Mesendoderm (in vitro differentiated cells): ENCODE measurements at regions not wholly inside any gene's neighbourhood (a gene's known extent, or its start where the extent isn't known, plus 50 kb on each side); places are given as distances from the start of the nearest gene placed in this dataset.

Experiments used
- DNase-seq: peaks from one replicate; pipeline ENCODE4 v3.0.0; 2013
- H2AK5ac ChIP-seq: 2 replicates; pipeline ENCODE4 v1.6.1; 2013; ENCODE audit warnings: low read length, inconsistent platforms
- H2BK120ac ChIP-seq: 2 replicates; pipeline ENCODE4 v1.6.1; 2013; ENCODE audit warnings: low read depth, mild to moderate bottlenecking, low read length, moderate library complexity, mixed read lengths
- H2BK15ac ChIP-seq: replicated peaks from 2 replicates; pipeline ENCODE4 v1.6.1; 2013; ENCODE audit warnings: low read depth, mild to moderate bottlenecking, moderate library complexity
- H2BK5ac ChIP-seq: 2 replicates; pipeline ENCODE4 v1.6.1; 2013; ENCODE audit warnings: low read length, inconsistent platforms
- H3K18ac ChIP-seq: 2 replicates; pipeline ENCODE4 v1.6.1; 2013; ENCODE audit warnings: mild to moderate bottlenecking, low read length, mixed read lengths
- H3K23ac ChIP-seq: one replicate; pipeline ENCODE4 v1.6.1; 2013; ENCODE audit warnings: low read length
- H3K27ac ChIP-seq: 2 replicates; pipeline ENCODE4 v1.5.1; 2013; ENCODE audit warnings: low read depth, mild to moderate bottlenecking, inconsistent platforms, low read length, moderate library complexity
- H3K27me3 ChIP-seq: 2 replicates; pipeline ENCODE4 v1.6.1; 2013; ENCODE audit warnings: low read length, control low read depth, mild to moderate bottlenecking, inconsistent platforms; ENCODE audit not compliant: insufficient read depth, poor library complexity
- H3K36me3 ChIP-seq: 2 replicates; pipeline ENCODE4 v1.6.1; 2013; ENCODE audit warnings: low read length, inconsistent platforms; ENCODE audit not compliant: control insufficient read depth, insufficient read depth
- H3K4ac ChIP-seq: one replicate; pipeline ENCODE4 v1.6.1; 2013; ENCODE audit warnings: low read depth, mild to moderate bottlenecking, low read length, moderate library complexity
- H3K4me1 ChIP-seq: 2 replicates; pipeline ENCODE4 v1.6.1; 2013; ENCODE audit warnings: low read depth, low read length, inconsistent platforms; ENCODE audit not compliant: control insufficient read depth
- H3K4me2 ChIP-seq: 2 replicates; pipeline ENCODE4 v1.6.1; 2013; ENCODE audit warnings: low read length
- H3K4me3 ChIP-seq: 2 replicates; pipeline ENCODE4 v1.5.1; 2013; ENCODE audit warnings: mild to moderate bottlenecking, low read length
- H3K56ac ChIP-seq: one replicate; pipeline ENCODE4 v1.6.1; 2013; ENCODE audit warnings: low read length
- H3K79me1 ChIP-seq: 2 replicates; pipeline ENCODE4 v1.6.1; 2013; ENCODE audit warnings: low read length, inconsistent platforms
- H3K79me2 ChIP-seq: 2 replicates; pipeline ENCODE4 v1.6.1; 2013; ENCODE audit warnings: mild to moderate bottlenecking, low read length; ENCODE audit not compliant: control insufficient read depth, insufficient read depth
- H3K9ac ChIP-seq: 2 replicates; pipeline ENCODE4 v1.6.1; 2013; ENCODE audit warnings: low read length, inconsistent platforms
- H4K5ac ChIP-seq: one replicate; pipeline ENCODE4 v1.6.1; 2013; ENCODE audit warnings: low read length
- H4K8ac ChIP-seq: one replicate; pipeline ENCODE4 v1.6.1; 2013; ENCODE audit warnings: low read depth, mild to moderate bottlenecking, control low read depth, low read length, moderate library complexity
- WGBS: extraction: QIAGEN DNeasy Blood & Tissue Kit; methylation state at CpG from one replicate; pipeline ENCODE4 v1.1.7; 2013; ENCODE audit warnings: low lambda C conversion rate, missing lambda C conversion rate; ENCODE audit not compliant: insufficient coverage; ENCODE audit errors: extremely low coverage; 5-methylcytosine and 5-hydroxymethylcytosine counted together

GRCh38 chr9:14445946-14446345 lies 132.0 kb upstream of the NFIB start:
- H2AK5ac ChIP-seq = no peak overlapping the region
- no peaks in the 10 kb centered on the region for H3K27me3 ChIP-seq
- H3K9ac ChIP-seq = no peak overlapping the region

GRCh38 chr9:14442956-14443355 lies 129.0 kb upstream of the NFIB start:
- DNase-seq = no peak
- H3K79me1 ChIP-seq = no peaks in the 10 kb centered on the region
- H3K27me3 ChIP-seq = no peaks in the 10 kb centered on the region
- H3K36me3 ChIP-seq = no peaks in the 10 kb centered on the region
- no peak overlapping the region for H2AK5ac ChIP-seq
- no peaks in the 10 kb centered on the region for H3K79me2 ChIP-seq
- no peak overlapping the region for H3K23ac ChIP-seq
- no peak overlapping the region for H4K5ac ChIP-seq
- H2BK15ac ChIP-seq = no peak overlapping the region
- H3K56ac ChIP-seq = no peak overlapping the region
- no peak overlapping the region for H4K8ac ChIP-seq
- no peak overlapping the region for H3K9ac ChIP-seq
- no CpG with 5 or more reads among the region's 6 CpGs for WGBS
- no peaks in the 10 kb centered on the region for H3K4me1 ChIP-seq
- no peak overlapping the region for H2BK120ac ChIP-seq
- no peak overlapping the region for H3K4ac ChIP-seq
- no peak overlapping the region for H3K4me2 ChIP-seq
- no peak overlapping the region for H2BK5ac ChIP-seq
- no peak overlapping the region for H3K4me3 ChIP-seq
- H3K18ac ChIP-seq = no peak overlapping the region
- no peak overlapping the region for H3K27ac ChIP-seq

More at GRCh38 chr9:14445946-14446345, 132.0 kb upstream of the NFIB start:
- H4K5ac ChIP-seq = no peak overlapping the region
- DNase-seq = no peak
- WGBS = no CpG with 5 or more reads among the region's 3 CpGs
- no peak overlapping the region for H4K8ac ChIP-seq
- H3K18ac ChIP-seq = no peak overlapping the region
- H3K36me3 ChIP-seq = no peaks in the 10 kb centered on the region
- H3K4ac ChIP-seq = no peak overlapping the region
- no peak overlapping the region for H2BK120ac ChIP-seq
- no peak overlapping the region for H3K23ac ChIP-seq
- no peak overlapping the region for H3K4me3 ChIP-seq
- H2BK5ac ChIP-seq = no peak overlapping the region
- no peak overlapping the region for H3K4me2 ChIP-seq
- no peaks in the 10 kb centered on the region for H3K79me1 ChIP-seq
- no peak overlapping the region for H2BK15ac ChIP-seq
- no peaks in the 10 kb centered on the region for H3K4me1 ChIP-seq
- no peak overlapping the region for H3K27ac ChIP-seq
- no peak overlapping the region for H3K56ac ChIP-seq
- H3K79me2 ChIP-seq = no peaks in the 10 kb centered on the region

- no peak overlapping the region for H3K27ac ChIP-seq
- H4K5ac ChIP-seq = no peak overlapping the region
- no peaks in the 10 kb centered on the region for H3K79me1 ChIP-seq
- no peak overlapping the region for H3K18ac ChIP-seq
- no peaks in the 10 kb centered on the region for H3K27me3 ChIP-seq
- no peak overlapping the region for H3K23ac ChIP-seq
- H3K79me2 ChIP-seq = no peaks in the 10 kb centered on the region
- H3K9ac ChIP-seq = no peak overlapping the region
- no peak overlapping the region for H4K8ac ChIP-seq
- H3K36me3 ChIP-seq = no peaks in the 10 kb centered on the region
- H3K56ac ChIP-seq = no peak overlapping the region
- H2BK15ac ChIP-seq = no peak overlapping the region
- no peak overlapping the region for H2AK5ac ChIP-seq
- no CpG with 5 or more reads among the region's 10 CpGs for WGBS
- H2BK120ac ChIP-seq = no peak overlapping the region
- no peak overlapping the region for H3K4me3 ChIP-seq
- no peak overlapping the region for H2BK5ac ChIP-seq
- peak; percentile 79 for DNase-seq
- no peak overlapping the region for H3K4ac ChIP-seq
- H3K4me1 ChIP-seq = no peaks in the 10 kb centered on the region
- H3K4me2 ChIP-seq = no peak overlapping the region
Observed at GRCh38 chr9:14441976-14442651, 128.2 kb upstream of the NFIB start.

- Histone ChIP-seq H3K4me1 (no peaks in the 10 kb centered on the region), H3K4me3 (no peak overlapping the region), H2BK120ac (no peak overlapping the region), H3K27ac (no peak overlapping the region), H3K18ac (no peak overlapping the region), H2BK5ac (no peak overlapping the region), H3K79me2 (no peaks in the 10 kb centered on the region), H3K36me3 (no peaks in the 10 kb centered on the region), H3K27me3 (no peaks in the 10 kb centered on the region), H4K5ac (no peak overlapping the region), H4K8ac (no peak overlapping the region), H2BK15ac (no peak overlapping the region), H3K4me2 (no peak overlapping the region), H3K23ac (no peak overlapping the region), H2AK5ac (no peak overlapping the region), H3K56ac (no peak overlapping the region), H3K9ac (no peak overlapping the region), H3K79me1 (no peaks in the 10 kb centered on the region), H3K4ac (no peak overlapping the region)
- DNase-seq = no peak
- WGBS = no CpG with 5 or more reads among the region's 8 CpGs
Observed at GRCh38 chr9:14441115-14441514, 127.2 kb upstream of the NFIB start.

GRCh38 chr9:14440062-14440461 lies 126.1 kb upstream of the NFIB start:
- no peak overlapping the region for H2BK5ac ChIP-seq
- no peak overlapping the region for H2AK5ac ChIP-seq
- H3K23ac ChIP-seq = no peak overlapping the region
- H3K56ac ChIP-seq = no peak overlapping the region
- H3K79me2 ChIP-seq = no peaks in the 10 kb centered on the region
- H3K27ac ChIP-seq = no peak overlapping the region
- H3K4me2 ChIP-seq = no peak overlapping the region
- H2BK120ac ChIP-seq = no peak overlapping the region
- WGBS = no CpG with 5 or more reads among the region's 4 CpGs
- H4K5ac ChIP-seq = no peak overlapping the region
- no peak overlapping the region for H3K18ac ChIP-seq
- no peaks in the 10 kb centered on the region for H3K79me1 ChIP-seq
- H3K36me3 ChIP-seq = no peaks in the 10 kb centered on the region
- DNase-seq = no peak
- no peak overlapping the region for H4K8ac ChIP-seq
- H2BK15ac ChIP-seq = no peak overlapping the region
- no peak overlapping the region for H3K4me3 ChIP-seq
- no peak overlapping the region for H3K9ac ChIP-seq
- H3K4ac ChIP-seq = no peak overlapping the region
- H3K4me1 ChIP-seq = no peaks in the 10 kb centered on the region
- no peaks in the 10 kb centered on the region for H3K27me3 ChIP-seq

- H3K56ac ChIP-seq = no peak overlapping the region
- H2AK5ac ChIP-seq = no peak overlapping the region
- H3K4ac ChIP-seq = no peak overlapping the region
- H3K23ac ChIP-seq = no peak overlapping the region
- H2BK120ac ChIP-seq = no peak overlapping the region
- no peak overlapping the region for H2BK5ac ChIP-seq
- H4K5ac ChIP-seq = no peak overlapping the region
- no peaks in the 10 kb centered on the region for H3K27me3 ChIP-seq
- H3K4me2 ChIP-seq = no peak overlapping the region
- no peak overlapping the region for H3K18ac ChIP-seq
- H3K79me2 ChIP-seq = no peaks in the 10 kb centered on the region
- H3K4me1 ChIP-seq = no peaks in the 10 kb centered on the region
- no CpG with 5 or more reads among the region's 6 CpGs for WGBS
- DNase-seq = no peak
- no peak overlapping the region for H3K9ac ChIP-seq
- H3K36me3 ChIP-seq = no peaks in the 10 kb centered on the region
- H2BK15ac ChIP-seq = no peak overlapping the region
- no peaks in the 10 kb centered on the region for H3K79me1 ChIP-seq
- H3K27ac ChIP-seq = no peak overlapping the region
- no peak overlapping the region for H3K4me3 ChIP-seq
- no peak overlapping the region for H4K8ac ChIP-seq
Observed at GRCh38 chr9:14439555-14439954, 125.6 kb upstream of the NFIB start.
